HepG2 (cell line): ENCODE measurements at regions not wholly inside any gene's neighbourhood (a gene's known extent, or its start where the extent isn't known, plus 50 kb on each side); places are given as distances from the start of the nearest gene placed in this dataset.

Experiments
- ATAC-seq: fragments of 200-7000 bp; cut with Tn5 transposase; 3 replicates; pipeline ENCODE4 v1.9.1; 2020; ENCODE audit warnings: mild to moderate bottlenecking, moderate library complexity
- BruUV-seq: library from RNA; stranded (reverse); fragments of 400-500 nt; replicated peaks from 2 replicates; lab custom pipeline; 2021; lab: Mats Ljungman, UMichigan
- CTCF ChIA-PET: fragments of 300-600 bp; formaldehyde crosslinking; extraction: SDS; loops from one replicate; lab custom pipeline; 2021; ENCODE audit warnings: low total read pairs, inconsistent platforms, low intra/inter-chr PET ratio; lab: Yijun Ruan, JAX
- POLR2A ChIA-PET: fragments of 350-600 bp; sonication (Branson Sonifier 250); formaldehyde crosslinking; loops from one replicate; lab custom pipeline; 2020; ENCODE audit warnings: antibody characterized with exemption, inconsistent platforms; lab: Yijun Ruan, JAX
- DNase-seq: peaks from one replicate; pipeline ENCODE4 v3.0.0-alpha.2; 2015; ENCODE audit warnings: low spot score
- FAIRE-seq: peaks from 3 replicates; lab custom pipeline; 2011; peaks lifted over from hg19 to GRCh38; lab: Jason Lieb, UNC
- H2AFZ ChIP-seq: one replicate; pipeline ENCODE4 v1.6.1; 2011; ENCODE audit warnings: low read length, inconsistent platforms
- H3K27ac ChIP-seq: fragments of 300-600 bp; 3 replicates; pipeline ENCODE4 v1.8.0; 2011; ENCODE audit warnings: mixed run types, mild to moderate bottlenecking, mixed read lengths, low read length, inconsistent platforms; ENCODE audit not compliant: insufficient read depth; ENCODE audit errors: extremely low read length
- H3K27me3 ChIP-seq, 2 experiments: fragments of 200-600 bp in 1 of 2; 2 replicates in 1 of 2; 3 replicates in 1 of 2; pipeline versions ENCODE4 v1.6.0 to v1.8.0; 2011; ENCODE audit warnings: low read length in 2 of 2, mild to moderate bottlenecking in 2 of 2, moderate library complexity in 2 of 2, inconsistent platforms in 1 of 2; ENCODE audit not compliant: insufficient read depth in 2 of 2, control insufficient read depth in 1 of 2
- H3K36me3 ChIP-seq, 2 experiments: fragments of 200-600 bp in 1 of 2; replicated peaks in 1 of 2; 2 replicates in 1 of 2; 3 replicates in 1 of 2; pipeline versions ENCODE4 v1.5.1 to v1.8.0; 2011; ENCODE audit warnings: low read length in 2 of 2, inconsistent platforms in 1 of 2; ENCODE audit not compliant: insufficient read depth in 2 of 2, control insufficient read depth in 1 of 2
- H3K4me1 ChIP-seq: 2 replicates; pipeline ENCODE4 v1.5.1; 2012; ENCODE audit warnings: low read length, inconsistent platforms; ENCODE audit not compliant: insufficient read depth
- H3K4me2 ChIP-seq: 2 replicates; pipeline ENCODE4 v1.6.0; 2011; ENCODE audit warnings: low read depth, low read length, inconsistent platforms
- H3K4me3 ChIP-seq, 3 experiments: fragments of 200-600 bp in 1 of 3; sonication (generic), shearing (Covaris generic) in 1 of 3; replicated peaks in 1 of 3; 2 replicates each; pipeline ENCODE4 v1.5.1; 2011 to 2016; ENCODE audit warnings: low read length in 3 of 3, inconsistent platforms in 2 of 3, low read depth in 2 of 3, mild to moderate bottlenecking in 2 of 3, control low read depth in 1 of 3, mixed read lengths in 1 of 3; ENCODE audit not compliant: insufficient read depth in 1 of 3
- H3K79me2 ChIP-seq: one replicate; pipeline ENCODE4 v1.6.1; 2011; ENCODE audit warnings: low read length, inconsistent platforms; ENCODE audit not compliant: insufficient read depth
- H3K9ac ChIP-seq: 2 replicates; pipeline ENCODE4 v1.6.0; 2011; ENCODE audit warnings: mild to moderate bottlenecking, low read depth, low read length, inconsistent platforms; ENCODE audit not compliant: insufficient read depth
- H3K9me3 ChIP-seq: 2 replicates; pipeline ENCODE4 v1.5.1; 2012; ENCODE audit warnings: mild to moderate bottlenecking, low read length
- H4K20me1 ChIP-seq: 2 replicates; pipeline ENCODE4 v1.6.0; 2011; ENCODE audit warnings: inconsistent platforms, mild to moderate bottlenecking, low read length, moderate library complexity; ENCODE audit not compliant: insufficient read depth
- ATF7 ChIP-seq, 2 experiments: fragments of 450-650 bp in 1 of 2; sonication (generic) in 1 of 2; formaldehyde crosslinking in 1 of 2; IDR thresholded peaks; 2 replicates each; pipeline versions ENCODE4 v1.4.0 to v1.6.1; 2016 to 2020; ENCODE audit warnings: antibody characterized with exemption in 1 of 2, mild to moderate bottlenecking in 1 of 2, missing genetic modification reagents in 1 of 2
- HOXA7 ChIP-seq: sonication (generic); formaldehyde crosslinking; IDR thresholded peaks from 2 replicates; pipeline ENCODE4 v1.8.1; 2022; ENCODE audit warnings: mild to moderate bottlenecking, missing genetic modification reagents, moderate library complexity
- MTA1 ChIP-seq: sonication (generic); formaldehyde crosslinking; IDR thresholded peaks from 2 replicates; pipeline ENCODE4 v1.4.0; 2020; ENCODE audit warnings: missing genetic modification reagents, mild to moderate bottlenecking, borderline replicate concordance
- REL ChIP-seq: sonication (generic); formaldehyde crosslinking; conservative IDR thresholded peaks from 2 replicates; pipeline ENCODE4 v1.8.0; 2022; ENCODE audit warnings: mild to moderate bottlenecking, missing genetic modification reagents, moderate library complexity
- ZNF614 ChIP-seq: IDR thresholded peaks from 2 replicates; pipeline ENCODE4 v1.6.1; 2018; ENCODE audit warnings: missing biosample characterization, missing genetic modification reagents, inconsistent platforms, borderline replicate concordance
- ZNF777 ChIP-seq: sonication (generic); formaldehyde crosslinking; IDR thresholded peaks from 2 replicates; pipeline ENCODE4 v1.4.0; 2020; ENCODE audit warnings: missing genetic modification reagents
- WGBS: methylation state at CpG from one replicate; pipeline ENCODE4 v1.1.6; 2017; ENCODE audit warnings: low lambda C conversion rate; 5-methylcytosine and 5-hydroxymethylcytosine counted together
- in situ Hi-C: cut with HindIII; loops from 2 replicates; pipeline ENCODE4 v1.10.0; 2017; ENCODE audit warnings: low pct_unique_long_range_greater_than_20kb; ENCODE audit not compliant: extremely low pct_ligation_motif_present
- intact Hi-C: fragments of 100-400 bp; cut with micrococcal nuclease; formaldehyde crosslinking; loops from one replicate; pipeline ENCODE4 v1.10.0; 2022; ENCODE audit not compliant: unreplicated experiment
- TF ChIP-seq, protein P1 (sequence below): sonication (generic); formaldehyde crosslinking; IDR thresholded peaks from 2 replicates; pipeline ENCODE4 v1.5.0; 2020; ENCODE audit warnings: mild to moderate bottlenecking, missing genetic modification reagents, borderline replicate concordance
- TF ChIP-seq, protein P2 (sequence below): fragments of 450-650 bp; IDR thresholded peaks from 2 replicates; pipeline ENCODE4 v1.6.1; 2017; ENCODE audit warnings: mild to moderate bottlenecking
- TF ChIP-seq, protein P3 (sequence below): sonication (generic); formaldehyde crosslinking; IDR thresholded peaks from 2 replicates; pipeline ENCODE4 v1.8.0; 2022; ENCODE audit warnings: mild to moderate bottlenecking, missing genetic modification reagents; ENCODE audit not compliant: insufficient replicate concordance
- TF ChIP-seq, protein P4 (sequence below): sonication (generic); formaldehyde crosslinking; IDR thresholded peaks from 2 replicates; pipeline ENCODE4 v1.4.0; 2020; ENCODE audit warnings: missing genetic modification reagents

GRCh38 chr5:57325678-57326397 lies 152.0 kb downstream of the GPBP1 start:
- TF ChIP-seq MTA1 (CRISPR knock-in tag) = no peak
- TF ChIP-seq, all 625 proteins: peak for 0
- WGBS = 48% methylated on average over 4 of the region's 4 CpGs
- no peaks in the 10 kb centered on the region for H4K20me1 ChIP-seq
- no peaks in the 10 kb centered on the region for H3K9me3 ChIP-seq
- H3K79me2 ChIP-seq = no peaks in the 10 kb centered on the region
- H3K4me1 ChIP-seq = no peaks in the 10 kb centered on the region
- FAIRE-seq (no peak), DNase-seq (no peak), ATAC-seq (no peak)
- H3K27ac ChIP-seq = no peak overlapping the region
- intact Hi-C loops (no loop called here), in situ Hi-C loops (no loop called here)
- H3K4me2 ChIP-seq = no peak overlapping the region
- CTCF ChIA-PET = no interaction called here
- H3K4me3 ChIP-seq = no peak overlapping the region
- no peaks in the 10 kb centered on the region for H3K36me3 ChIP-seq
- peaks cover 0 to 10% of the 10 kb centered on the region in 2 experiments; a peak in 2 of 5 replicates for H3K27me3 ChIP-seq
- no TSS peak for BruUV-seq
- H2AFZ ChIP-seq = no peak overlapping the region
- POLR2A ChIA-PET = no interaction called here
- H3K9ac ChIP-seq = no peak overlapping the region

GRCh38 chr5:57324861-57325260 lies 151.0 kb downstream of the GPBP1 start:
- no peak overlapping the region for H3K27ac ChIP-seq
- CTCF ChIA-PET = no interaction called here
- in situ Hi-C loops = no loop called here
- TF ChIP-seq, protein P1, sequence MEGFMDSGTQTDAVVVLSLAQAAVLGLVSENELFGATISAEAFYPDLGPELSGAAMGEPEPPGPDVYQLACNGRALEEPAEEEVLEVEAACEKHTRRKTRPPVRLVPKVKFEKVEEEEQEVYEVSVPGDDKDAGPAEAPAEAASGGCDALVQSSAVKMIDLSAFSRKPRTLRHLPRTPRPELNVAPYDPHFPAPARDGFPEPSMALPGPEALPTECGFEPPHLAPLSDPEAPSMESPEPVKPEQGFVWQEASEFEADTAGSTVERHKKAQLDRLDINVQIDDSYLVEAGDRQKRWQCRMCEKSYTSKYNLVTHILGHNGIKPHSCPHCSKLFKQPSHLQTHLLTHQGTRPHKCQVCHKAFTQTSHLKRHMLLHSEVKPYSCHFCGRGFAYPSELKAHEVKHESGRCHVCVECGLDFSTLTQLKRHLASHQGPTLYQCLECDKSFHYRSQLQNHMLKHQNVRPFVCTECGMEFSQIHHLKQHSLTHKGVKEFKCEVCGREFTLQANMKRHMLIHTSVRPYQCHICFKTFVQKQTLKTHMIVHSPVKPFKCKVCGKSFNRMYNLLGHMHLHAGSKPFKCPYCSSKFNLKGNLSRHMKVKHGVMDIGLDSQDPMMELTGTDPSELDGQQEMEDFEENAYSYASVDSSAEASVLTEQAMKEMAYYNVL (CRISPR knock-in tag) = no peak
- TF ChIP-seq ATF7 (IDR thresholded peaks at IDR 0.05) (no peak), ATF7 (CRISPR knock-in tag; IDR thresholded peaks at IDR 0.05) (no peak), HOXA7 (CRISPR knock-in tag) (no peak), REL (CRISPR knock-in tag) (no peak), ZNF614 (CRISPR knock-in tag) (no peak), ZNF777 (CRISPR knock-in tag) (no peak)
- TF ChIP-seq, protein P2, sequence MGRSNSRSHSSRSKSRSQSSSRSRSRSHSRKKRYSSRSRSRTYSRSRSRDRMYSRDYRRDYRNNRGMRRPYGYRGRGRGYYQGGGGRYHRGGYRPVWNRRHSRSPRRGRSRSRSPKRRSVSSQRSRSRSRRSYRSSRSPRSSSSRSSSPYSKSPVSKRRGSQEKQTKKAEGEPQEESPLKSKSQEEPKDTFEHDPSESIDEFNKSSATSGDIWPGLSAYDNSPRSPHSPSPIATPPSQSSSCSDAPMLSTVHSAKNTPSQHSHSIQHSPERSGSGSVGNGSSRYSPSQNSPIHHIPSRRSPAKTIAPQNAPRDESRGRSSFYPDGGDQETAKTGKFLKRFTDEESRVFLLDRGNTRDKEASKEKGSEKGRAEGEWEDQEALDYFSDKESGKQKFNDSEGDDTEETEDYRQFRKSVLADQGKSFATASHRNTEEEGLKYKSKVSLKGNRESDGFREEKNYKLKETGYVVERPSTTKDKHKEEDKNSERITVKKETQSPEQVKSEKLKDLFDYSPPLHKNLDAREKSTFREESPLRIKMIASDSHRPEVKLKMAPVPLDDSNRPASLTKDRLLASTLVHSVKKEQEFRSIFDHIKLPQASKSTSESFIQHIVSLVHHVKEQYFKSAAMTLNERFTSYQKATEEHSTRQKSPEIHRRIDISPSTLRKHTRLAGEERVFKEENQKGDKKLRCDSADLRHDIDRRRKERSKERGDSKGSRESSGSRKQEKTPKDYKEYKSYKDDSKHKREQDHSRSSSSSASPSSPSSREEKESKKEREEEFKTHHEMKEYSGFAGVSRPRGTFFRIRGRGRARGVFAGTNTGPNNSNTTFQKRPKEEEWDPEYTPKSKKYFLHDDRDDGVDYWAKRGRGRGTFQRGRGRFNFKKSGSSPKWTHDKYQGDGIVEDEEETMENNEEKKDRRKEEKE = no peak
- TF ChIP-seq, protein P3, sequence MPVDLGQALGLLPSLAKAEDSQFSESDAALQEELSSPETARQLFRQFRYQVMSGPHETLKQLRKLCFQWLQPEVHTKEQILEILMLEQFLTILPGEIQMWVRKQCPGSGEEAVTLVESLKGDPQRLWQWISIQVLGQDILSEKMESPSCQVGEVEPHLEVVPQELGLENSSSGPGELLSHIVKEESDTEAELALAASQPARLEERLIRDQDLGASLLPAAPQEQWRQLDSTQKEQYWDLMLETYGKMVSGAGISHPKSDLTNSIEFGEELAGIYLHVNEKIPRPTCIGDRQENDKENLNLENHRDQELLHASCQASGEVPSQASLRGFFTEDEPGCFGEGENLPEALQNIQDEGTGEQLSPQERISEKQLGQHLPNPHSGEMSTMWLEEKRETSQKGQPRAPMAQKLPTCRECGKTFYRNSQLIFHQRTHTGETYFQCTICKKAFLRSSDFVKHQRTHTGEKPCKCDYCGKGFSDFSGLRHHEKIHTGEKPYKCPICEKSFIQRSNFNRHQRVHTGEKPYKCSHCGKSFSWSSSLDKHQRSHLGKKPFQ (CRISPR knock-in tag) = no peak
- TF ChIP-seq, protein P4, sequence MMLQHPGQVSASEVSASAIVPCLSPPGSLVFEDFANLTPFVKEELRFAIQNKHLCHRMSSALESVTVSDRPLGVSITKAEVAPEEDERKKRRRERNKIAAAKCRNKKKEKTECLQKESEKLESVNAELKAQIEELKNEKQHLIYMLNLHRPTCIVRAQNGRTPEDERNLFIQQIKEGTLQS = no peak

More at GRCh38 chr5:57324861-57325260, 151.0 kb downstream of the GPBP1 start:
- H3K9me3 ChIP-seq = no peaks in the 10 kb centered on the region
- WGBS = 73% methylated on average over 4 of the region's 4 CpGs
- intact Hi-C loops = no loop called here
- FAIRE-seq (no peak), ATAC-seq (no peak), DNase-seq (no peak)
- no TSS peak for BruUV-seq
- no peaks in the 10 kb centered on the region for H3K4me1 ChIP-seq
- H3K27me3 ChIP-seq = peaks cover 0 to 10% of the 10 kb centered on the region in 2 experiments; a peak in 2 of 5 replicates
- no peak overlapping the region for H3K4me2 ChIP-seq
- no peak overlapping the region for H3K9ac ChIP-seq
- POLR2A ChIA-PET = no interaction called here
- no peak overlapping the region for H3K4me3 ChIP-seq
- H4K20me1 ChIP-seq = no peaks in the 10 kb centered on the region
- H2AFZ ChIP-seq = no peak overlapping the region
- H3K36me3 ChIP-seq = no peaks in the 10 kb centered on the region
- no peaks in the 10 kb centered on the region for H3K79me2 ChIP-seq
